ENCODE measurements at regions not wholly inside any gene's neighbourhood (a gene's known extent, or its start where the extent isn't known, plus 50 kb on each side); places are given as distances from the start of the nearest gene placed in this dataset.

DNA sequence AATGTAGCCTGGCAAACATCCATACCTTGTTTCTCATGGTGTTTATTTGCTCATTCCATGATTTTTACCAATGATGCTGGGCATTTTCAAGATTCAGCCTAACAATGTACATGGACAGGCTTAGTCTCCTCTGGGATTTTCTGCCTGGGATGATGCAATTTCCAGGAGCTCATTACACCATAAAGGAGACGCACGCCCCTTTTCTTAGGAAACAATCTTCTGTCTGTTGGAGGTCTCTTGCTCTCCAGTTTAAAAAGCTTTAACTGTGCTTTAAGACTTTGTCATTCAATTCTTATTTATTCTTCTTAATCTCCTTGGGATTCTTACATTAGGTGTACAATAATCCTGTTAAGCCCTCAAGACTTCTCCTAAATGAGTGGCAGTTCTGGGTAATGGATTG is 150.3 kb upstream of the NRP1 start:
- TF ChIP-seq, protein P1, sequence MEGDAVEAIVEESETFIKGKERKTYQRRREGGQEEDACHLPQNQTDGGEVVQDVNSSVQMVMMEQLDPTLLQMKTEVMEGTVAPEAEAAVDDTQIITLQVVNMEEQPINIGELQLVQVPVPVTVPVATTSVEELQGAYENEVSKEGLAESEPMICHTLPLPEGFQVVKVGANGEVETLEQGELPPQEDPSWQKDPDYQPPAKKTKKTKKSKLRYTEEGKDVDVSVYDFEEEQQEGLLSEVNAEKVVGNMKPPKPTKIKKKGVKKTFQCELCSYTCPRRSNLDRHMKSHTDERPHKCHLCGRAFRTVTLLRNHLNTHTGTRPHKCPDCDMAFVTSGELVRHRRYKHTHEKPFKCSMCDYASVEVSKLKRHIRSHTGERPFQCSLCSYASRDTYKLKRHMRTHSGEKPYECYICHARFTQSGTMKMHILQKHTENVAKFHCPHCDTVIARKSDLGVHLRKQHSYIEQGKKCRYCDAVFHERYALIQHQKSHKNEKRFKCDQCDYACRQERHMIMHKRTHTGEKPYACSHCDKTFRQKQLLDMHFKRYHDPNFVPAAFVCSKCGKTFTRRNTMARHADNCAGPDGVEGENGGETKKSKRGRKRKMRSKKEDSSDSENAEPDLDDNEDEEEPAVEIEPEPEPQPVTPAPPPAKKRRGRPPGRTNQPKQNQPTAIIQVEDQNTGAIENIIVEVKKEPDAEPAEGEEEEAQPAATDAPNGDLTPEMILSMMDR (IDR thresholded peaks at IDR 0.05): no peak
- no peak for TF ChIP-seq POLR2A (IDR thresholded peaks at IDR 0.05)

All from uterus (tissue), 2 donors.